NCI-H1105 (cell line): ENCODE measurements at regions not wholly inside any gene's neighbourhood (a gene's known extent, or its start where the extent isn't known, plus 50 kb on each side); places are given as distances from the start of the nearest gene placed in this dataset.
"Not testable (repeated sequence)": the region's sequence is repeated elsewhere in the genome, so short reads cannot be mapped to it uniquely, and the experiment has no call there.

Experiments used
- DNase-seq: peaks from one replicate; lab custom pipeline; 2025; lab: John Stamatoyannopoulos, UW

DNA sequence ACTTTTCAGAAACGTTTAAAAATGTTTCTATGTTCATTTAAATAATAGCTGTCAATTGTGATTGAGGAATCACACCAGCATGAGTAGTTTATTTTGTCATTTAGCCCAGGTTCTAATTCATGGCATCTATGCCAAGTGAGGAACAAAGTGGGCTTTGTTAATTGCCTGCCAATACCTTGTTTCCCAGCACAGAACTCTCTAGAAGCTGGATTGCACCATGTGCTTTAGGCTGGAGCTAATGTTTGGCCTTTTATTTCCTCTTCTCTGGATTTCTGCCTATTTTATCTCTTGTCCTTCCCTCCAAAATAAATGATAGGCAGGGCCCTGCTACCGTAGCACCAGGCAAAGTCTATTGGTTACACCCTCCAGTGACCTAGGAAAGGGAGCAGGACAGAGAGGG, 109.9 kb upstream of the ITGB1 start:
- DNase-seq = no peak

DNA sequence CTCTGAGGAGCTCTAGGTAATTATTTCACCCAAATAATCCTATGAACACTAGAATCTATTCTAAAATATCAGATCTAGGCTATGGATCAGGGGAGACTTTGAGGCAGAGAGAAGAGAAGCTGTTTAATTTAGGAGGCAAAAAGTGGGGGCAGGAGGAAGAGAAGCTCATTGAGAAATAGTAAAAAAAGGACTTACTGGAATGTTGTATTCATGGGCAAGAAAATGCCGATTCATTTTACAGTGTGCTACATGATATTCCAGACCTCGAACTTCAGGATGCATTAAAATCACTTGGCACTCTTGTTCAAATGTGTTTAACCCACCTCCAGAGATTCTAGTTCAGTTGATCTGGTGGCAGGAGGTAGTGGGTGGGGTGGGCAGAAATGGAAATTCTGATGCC, 109.5 kb upstream of the ITGB1 start:
- no peak for DNase-seq

DNA sequence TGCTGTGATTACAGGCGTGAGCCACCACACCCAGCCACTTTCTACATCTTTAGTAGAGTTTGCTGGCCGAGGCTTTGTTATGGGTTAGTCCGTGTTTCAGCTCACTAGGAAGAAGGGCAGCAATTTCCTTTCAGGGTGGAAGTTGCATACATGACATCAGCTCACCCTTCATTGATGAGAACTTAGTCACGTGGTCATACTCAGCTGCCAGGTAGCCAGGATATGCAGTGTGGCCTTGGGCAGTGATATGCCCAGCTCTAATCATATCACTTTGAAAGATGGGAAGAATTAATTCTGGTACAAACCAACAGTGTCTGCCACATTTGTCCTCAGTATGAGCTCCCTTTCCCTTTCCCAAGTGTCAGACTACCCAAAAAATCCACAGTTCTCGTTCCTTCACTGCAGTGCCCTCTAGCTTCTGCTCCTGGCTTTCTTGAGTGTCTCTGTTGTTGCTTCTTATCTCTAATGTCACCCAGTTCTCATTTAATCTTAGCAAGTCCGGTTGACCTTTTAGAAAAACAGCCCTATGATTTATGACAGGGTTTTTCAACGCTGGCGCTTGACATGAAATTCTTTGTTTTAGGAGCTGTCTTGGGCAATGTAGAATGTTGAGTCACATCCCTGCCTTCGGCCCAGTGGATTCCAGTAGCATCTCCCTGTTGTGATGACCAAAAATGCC, 108.7 kb upstream of the ITGB1 start:
- DNase-seq = no peak

DNA sequence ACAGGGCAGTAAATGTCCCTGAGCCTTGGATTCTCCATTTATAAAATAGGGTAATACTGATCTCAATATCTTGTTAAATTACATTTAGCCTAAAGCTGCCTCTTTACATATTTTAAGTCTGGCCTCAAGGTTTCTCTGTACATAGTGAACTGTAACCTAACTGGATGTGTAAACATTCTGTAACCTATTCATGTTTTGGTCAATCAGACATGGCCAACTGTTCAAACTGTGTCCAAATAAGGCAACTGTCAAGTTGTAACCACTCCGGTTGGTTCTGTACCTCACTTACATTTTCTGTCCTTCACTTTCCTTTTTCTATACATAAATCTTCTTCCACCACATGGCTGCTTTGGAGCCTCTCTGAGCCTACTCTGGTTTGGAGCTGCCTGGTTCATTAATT, 107.1 kb upstream of the ITGB1 start:
- no peak for DNase-seq

DNA sequence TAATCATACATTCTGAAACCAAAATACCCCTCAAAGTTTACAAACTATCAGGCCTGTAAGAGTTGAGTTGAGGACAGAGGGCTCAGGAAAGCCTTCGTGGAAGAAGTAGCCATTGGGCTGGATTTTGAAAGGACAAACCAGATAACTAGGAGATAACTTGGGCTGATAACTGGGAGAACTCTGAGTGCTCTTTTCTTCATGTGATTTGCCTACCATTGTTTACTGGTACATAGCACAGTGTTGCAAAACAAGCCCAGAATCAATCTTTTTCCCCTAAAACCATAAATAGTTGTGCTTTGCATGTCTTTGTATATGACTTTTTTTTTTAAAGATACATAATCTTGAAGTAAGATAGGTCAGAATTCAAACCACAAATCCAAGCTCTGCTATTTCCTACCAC, 106.7 kb upstream of the ITGB1 start:
- DNase-seq = no peak

DNA sequence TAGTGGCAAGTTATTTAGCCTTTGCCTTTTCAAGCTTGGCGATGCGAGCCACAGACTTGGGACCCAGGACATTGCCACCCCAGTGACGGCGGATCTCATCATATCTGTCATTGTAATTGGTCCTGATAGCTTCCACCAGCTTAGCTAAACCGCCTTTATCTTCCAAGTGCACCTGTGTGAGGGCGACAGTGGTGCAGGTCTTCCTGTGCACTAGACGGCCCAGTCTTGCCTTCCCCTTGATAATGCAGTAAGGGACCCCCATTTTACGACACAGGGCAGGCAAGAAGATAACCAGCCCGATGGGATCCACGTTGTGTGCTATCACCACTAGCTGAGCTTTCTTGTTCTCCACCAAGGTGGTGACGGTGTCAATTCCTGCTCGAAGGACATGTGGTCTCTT, 99.6 kb upstream of the ITGB1 start:
- no peak for DNase-seq

DNA sequence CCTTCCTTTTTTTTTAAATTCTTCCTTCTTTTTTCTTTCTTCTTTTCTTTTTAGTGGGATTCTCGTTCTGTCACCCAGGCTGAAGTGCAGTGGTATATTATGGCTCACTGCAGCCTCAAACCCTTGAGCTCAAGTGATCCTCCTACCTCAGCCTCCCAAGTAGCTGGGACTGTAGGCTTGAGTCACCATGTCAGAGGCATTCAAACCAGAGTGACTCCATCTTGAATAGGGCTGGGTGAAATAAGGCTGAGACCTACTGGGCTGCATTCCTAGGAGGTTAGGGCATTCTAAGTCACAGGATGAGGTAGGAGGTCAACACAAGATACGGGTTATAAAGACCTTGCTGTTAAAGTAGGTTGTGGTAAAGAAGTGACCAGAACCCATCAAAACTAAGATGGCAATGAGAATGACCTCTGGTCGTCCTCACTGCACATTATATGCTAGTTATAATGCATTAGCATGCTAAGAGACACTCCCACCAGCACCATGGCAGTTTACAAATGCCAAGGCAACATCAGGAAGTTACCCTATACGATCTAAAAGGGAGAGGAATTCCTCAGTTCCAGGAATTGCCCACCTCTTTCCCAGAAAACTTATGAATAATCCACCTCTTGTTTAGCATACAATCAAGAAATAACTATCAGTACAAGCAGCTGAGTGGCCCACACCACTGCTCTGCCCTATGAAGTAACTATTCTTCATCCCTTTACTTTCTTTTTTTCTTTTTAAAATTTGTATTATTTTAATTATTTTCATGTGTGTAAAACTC, 99.0 kb upstream of the ITGB1 start:
- DNase-seq = no peak

DNA sequence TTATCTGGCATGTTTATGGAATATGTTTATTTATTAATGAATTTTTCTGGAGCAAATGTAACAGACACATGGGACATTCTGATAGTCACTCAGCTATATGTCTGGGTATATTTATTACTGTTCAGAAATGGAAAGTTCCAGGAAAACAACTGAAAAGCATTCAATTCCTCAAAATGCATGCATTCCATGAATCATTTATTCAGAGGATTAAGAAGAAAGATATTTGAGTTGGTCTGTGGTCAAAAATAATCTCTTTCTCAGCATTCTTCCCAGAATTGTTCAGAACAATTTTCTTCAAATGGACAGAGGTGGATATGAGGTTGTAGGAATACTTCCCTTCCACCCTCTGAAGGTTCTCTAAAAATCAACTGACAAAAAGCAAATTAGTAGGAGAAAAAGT, 97.6 kb upstream of the ITGB1 start:
- no peak for DNase-seq

DNA sequence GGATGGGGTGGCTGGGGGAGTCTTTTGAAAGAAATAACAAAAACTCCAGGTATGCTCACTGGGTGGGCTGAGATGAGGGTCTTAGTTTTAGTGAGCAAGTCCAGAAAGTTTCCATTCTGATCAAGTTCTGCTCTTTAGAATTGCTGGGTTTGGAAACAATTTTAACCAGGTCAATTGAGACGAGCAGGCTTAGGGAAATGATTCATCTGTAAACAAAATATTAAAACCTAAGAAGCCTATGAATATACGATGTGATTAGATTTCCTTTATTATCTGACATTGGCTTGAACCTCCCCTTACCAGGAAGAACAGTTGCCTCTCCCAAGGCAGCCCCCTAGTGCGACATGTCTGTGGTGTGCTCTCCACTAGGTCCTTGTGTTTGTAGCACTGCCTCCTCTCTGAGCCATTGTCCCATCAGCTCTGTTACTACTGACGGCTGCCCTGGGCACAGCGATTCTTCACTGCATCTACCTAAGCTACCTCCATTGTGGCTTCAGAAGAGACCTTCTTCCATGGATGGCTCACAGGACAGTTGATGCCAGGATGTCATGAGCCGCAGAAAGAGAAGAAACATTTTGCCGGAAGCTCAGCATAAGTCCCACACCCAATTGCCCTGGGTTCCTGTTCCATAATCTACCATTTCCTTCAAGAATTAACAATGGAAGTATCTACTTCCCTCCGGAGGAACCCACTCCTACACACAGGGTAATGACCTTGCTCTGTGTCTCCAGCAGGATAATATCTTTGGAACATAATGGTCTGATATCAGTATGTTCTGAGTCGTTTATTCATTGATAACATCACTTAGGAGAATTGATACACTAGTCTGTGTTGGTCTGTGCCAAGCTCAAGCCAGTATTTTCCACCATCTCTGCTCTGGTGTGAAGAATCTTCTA, 95.1 kb upstream of the ITGB1 start:
- no peak for DNase-seq

DNA sequence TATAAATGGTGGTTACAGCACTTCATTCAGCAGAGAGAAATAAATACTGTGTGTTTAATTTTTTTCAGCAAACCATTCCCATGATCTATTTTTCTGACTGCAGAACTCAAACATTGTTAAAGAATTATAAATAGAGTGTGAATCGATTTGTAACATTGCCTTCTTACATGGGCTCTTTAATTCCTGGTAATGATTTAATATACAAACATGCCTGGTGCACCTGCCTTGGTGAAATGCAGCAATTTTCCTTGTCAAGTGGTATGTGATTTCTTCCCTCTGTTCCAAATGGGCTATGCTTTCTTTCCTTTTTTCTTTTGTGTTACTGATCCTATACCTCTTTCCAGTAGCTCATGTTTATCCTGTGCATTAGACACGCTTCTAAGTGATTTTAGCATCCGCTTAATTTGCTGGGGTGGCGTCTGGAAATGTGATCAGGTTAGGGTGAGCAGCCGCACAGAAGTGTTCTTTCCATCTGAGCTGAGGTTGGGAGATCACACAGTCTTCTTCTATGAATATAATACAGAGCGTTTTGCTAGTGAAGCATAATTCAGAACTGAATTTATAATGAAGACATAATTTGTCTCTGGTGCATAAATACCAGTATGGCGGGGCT, 94.3 kb upstream of the ITGB1 start:
- DNase-seq = peak; percentile 23

DNA sequence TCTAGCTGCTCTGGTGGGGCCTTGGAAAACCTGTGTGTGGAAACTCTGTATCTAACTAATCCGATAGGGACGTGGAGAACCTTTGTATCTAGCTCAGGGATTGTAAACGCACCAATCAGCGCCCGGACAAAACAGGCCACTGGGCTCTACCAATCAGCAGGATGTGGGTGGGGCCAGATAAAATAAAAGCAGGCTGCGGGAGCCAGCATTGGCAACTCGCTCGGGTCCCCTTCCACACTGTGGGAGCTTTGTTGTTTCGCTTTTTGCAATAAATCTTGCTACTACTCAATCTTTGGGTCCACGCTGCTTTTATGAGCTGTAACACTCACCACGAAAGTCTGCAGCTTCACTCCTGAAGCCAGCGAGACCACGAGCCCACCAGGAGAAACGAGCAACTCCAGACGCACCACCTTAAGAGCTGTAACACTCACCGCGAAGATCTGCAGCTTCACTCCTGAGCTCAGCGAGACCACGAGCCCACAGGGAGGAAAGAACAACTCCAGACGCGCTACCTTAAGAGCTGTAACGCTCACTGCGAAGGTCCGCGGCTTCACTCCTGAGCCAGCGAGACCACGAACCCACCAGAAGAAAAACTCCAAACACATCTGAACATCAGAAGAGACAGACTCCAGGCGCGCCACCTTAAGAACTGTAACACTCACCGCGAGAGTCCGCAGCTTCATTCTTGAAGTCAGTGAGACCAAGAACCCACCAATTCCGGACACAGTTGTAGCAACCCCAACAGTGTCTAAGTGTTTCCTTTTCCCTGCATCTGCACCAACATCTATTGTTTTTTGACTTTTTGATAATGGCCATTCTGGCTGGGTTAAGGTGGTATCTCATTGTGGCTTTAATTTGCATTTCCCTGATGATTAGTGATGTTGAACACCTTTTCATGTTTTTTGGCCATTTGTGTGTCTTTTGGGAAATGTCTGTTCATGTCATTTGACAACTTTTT, 92.2 kb upstream of the ITGB1 start:
- not testable (repeated sequence) for DNase-seq

DNA sequence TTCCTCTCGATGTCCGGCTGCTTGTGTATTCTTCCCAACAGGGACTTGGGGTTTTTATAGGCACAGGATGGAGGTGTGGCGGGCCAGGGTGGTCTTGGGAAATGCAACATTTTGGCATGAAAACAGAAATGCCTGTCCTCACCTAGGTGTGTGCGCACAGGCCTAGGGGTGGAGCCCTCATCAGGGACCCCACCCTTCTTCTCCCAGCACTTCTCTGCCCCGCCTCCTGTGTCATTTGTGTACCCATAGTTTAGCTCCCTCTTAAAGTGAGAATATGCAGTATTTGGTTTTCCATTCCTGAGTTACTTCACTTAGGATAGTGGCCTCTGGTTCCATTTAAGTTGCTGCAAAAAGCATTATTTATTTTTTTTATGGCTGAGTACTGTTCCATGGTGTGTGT, 90.2 kb upstream of the ITGB1 start:
- no peak for DNase-seq

DNA sequence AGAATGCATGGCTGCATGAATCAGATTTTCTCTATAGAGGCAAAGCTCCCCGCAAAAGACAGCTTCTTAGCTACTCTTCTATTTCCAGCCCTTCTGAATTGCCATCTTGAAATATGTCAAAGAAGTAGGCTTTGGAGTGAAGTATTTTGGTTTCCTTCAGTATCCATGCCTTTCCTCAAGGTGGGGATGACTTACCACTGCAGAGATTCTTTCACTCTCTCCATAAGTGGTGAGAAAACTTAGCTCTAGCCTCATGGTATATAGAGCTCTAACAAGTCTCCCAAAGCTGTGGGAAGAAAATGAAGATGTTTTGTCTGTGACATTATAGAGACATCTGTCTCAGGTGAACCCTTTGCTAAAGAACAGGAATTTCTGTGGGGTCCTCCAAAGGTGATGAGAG, 89.6 kb upstream of the ITGB1 start:
- DNase-seq = no peak

DNA sequence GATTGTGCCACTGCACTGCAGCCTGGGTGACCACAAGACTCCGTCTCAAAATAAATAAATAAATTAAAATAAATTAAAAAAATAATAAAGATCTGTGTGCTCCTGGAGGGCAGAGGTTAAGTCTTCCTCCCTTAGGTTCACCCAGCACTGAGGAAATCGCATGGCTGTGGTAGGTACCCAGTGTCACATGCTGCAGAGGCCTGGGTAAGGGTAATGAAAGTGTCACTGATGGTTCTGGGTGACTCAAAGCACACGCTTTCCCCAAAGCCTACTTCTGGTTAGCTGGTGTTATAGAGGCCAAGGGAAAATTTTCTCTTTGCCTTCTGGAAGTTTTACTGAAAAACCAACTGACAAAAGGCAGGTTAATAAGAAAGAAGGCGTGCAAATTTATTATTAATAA, 88.8 kb upstream of the ITGB1 start:
- DNase-seq = no peak

DNA sequence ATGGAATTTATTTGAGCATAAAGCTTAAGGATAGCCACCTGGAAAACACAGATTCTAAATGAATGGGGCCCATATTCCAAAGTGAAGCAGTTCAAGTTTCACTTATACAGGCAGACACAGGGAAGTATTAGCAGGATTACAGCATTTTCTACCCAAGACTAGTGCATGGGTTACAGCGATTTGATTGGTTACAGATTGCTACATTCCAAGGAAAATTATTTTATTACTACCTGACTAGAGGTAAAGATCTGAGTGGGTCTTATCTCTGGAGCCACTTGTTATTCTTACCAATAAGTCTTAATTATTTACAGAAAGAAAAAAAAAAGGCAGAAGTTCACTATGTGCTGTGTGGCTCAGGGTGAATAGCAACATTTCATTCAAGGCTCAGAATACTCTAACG, 87.4 kb upstream of the ITGB1 start:
- no peak for DNase-seq

DNA sequence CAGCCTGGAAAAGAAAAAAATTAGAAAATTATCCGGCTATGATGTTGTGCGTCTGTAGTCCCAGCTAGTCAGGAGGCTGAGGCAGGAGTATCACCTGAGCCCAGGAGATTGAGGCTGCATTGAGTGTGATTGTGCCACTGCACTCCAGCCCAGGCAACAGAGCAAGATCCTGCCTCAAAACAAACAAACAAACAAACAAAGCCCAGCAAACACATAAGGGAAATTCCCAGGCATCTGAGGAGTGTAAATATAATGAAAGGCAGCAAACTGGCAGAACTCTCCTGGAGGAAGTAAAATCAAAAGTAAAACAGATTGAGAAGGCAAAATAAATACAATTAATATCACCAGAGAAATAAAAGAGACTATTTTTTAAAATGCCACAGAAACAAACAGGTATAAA, 84.5 kb upstream of the ITGB1 start:
- DNase-seq = no peak

DNA sequence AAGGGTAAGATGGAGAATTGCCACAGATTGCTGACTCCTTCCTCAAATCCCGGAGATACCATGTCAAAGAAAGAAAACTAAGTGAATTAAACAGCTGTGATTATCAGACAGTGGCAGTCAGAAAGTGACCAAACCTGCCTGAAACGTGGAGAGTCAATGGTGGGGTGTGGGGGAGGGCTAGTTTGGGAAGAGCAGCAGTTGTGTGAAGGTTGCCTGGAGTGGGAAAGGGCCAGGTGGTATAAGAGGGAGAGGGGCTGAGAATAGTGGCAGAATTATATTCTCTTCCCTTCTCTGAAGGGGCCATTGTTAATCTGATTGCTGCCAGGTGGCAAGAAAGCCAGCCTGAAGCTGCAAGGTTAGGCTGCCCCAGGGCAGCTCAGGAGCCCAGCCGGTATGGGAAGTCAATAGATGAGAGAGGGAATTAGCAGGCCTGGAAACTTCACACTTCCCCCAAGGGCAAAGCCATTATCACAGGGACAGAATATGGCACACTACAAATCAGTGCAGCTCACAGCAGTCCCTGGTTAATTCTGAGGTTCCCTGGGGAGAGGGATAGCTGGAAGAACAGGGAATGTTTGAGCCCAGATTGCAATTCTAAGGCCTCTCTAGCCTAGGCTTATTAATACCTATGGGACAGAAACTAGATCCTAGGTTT, 83.9 kb upstream of the ITGB1 start:
- no peak for DNase-seq

DNA sequence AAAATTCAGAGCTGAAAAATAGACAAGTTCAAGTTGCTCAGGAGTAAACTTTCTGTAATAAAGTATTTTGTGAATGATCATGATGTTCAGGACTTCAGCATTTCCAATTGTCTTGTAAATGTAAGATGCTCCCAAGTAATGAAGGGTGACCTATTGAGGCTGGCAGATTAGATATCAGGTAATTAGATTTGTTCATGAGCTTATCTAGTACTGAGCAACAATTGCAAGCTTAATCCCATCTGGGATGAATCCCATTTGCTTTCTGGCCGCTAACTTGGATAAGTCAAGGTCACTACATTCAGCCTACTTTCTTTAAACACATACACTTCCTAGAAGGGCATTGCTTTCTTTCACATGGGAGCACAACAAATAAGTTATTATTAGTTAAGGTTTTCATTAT, 82.4 kb upstream of the ITGB1 start:
- DNase-seq = no peak

DNA sequence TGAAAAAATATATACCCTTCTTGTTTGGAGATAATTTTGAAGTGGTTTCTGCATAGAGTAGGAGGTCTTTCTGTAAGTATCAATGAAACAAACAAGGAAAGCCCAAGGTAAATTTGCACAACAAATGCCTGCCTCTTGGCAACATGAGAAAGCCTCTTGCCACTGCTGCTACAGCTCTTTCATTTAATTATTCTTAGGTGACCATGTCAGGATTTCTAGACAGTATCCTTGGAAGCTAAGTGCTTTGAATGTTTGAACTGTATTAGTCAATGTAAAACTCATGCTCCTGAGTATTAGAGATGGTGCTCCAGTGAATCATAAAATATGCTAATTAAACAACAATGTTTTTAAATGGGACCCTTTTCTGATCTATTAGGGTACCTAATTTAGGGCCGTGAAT, 81.2 kb upstream of the ITGB1 start:
- DNase-seq = no peak

DNA sequence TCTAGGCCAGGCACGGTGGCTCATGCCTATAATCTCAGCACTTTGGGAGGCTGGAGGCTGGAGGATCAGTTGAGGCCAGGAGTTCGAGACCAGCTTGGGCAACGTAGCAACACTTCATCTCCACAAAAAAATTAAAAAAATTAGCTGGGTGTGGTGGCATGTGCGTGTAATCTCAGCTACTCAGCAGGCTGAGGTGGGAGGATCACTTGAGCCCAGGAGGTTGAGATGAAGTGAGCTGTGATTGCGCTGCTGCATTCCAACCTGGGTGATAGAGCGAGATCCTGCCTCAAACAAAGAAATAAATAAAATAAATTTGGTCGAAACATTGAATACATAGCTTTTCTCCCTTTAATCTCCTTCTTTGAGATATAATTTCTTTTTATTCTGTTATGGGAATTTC, 80.6 kb upstream of the ITGB1 start:
- DNase-seq = no peak

DNA sequence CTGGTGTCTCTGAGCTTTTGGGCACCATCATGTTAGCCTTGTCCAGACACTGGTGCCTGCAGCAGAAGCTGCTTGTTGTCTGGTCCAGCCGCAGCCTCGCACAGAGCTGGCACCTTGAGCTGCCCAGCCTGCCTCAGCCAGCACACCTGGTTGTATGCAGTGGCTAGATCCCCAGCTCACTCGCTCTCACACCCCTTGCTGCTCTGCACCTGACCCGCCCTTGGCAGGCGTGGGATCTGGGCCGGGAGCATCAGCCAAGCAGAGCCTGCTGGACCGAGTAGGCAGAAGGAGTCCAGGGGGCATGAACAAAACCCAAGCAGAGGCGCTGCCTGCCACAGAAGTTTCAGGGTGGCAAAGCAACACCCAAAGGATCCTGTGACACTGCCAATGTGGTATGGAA, 79.7 kb upstream of the ITGB1 start:
- no peak for DNase-seq
